Endothelial cell of umbilical vein (primary cell): ENCODE measurements at regions not wholly inside any gene's neighbourhood (a gene's known extent, or its start where the extent isn't known, plus 50 kb on each side); places are given as distances from the start of the nearest gene placed in this dataset.

ENCODE experiments used
- BruUV-seq: library from RNA; stranded (reverse); fragments of 400-500 nt; replicated peaks from 2 replicates; lab custom pipeline; 2021; lab: Mats Ljungman, UMichigan
- CTCF ChIA-PET: fragments of 300-600, 350-600 bp; sonication (Branson Sonifier 250); formaldehyde crosslinking; loops from one replicate; lab custom pipeline; 2021; ENCODE audit warnings: antibody characterized with exemption, inconsistent platforms; lab: Charles Lee
- POLR2A ChIA-PET: fragments of 300-600, 350-600 bp; sonication (Branson Sonifier 250); formaldehyde crosslinking; loops from one replicate; lab custom pipeline; 2021; ENCODE audit warnings: antibody characterized with exemption, inconsistent platforms; lab: Charles Lee
- DNase-seq: peaks from one replicate; pipeline ENCODE4 v3.0.0-alpha.2; 2011; ENCODE audit warnings: low read depth, low spot score
- FAIRE-seq: peaks from 2 replicates; lab custom pipeline; 2011; peaks lifted over from hg19 to GRCh38; lab: Jason Lieb, UNC
- H2AFZ ChIP-seq: 2 replicates; pipeline ENCODE4 v1.6.0; 2012; ENCODE audit warnings: low read depth, low read length, control low read depth, inconsistent platforms
- H3K27ac ChIP-seq: 2 replicates; pipeline ENCODE4 v1.5.1; 2011; ENCODE audit warnings: low read depth, mild to moderate bottlenecking, control low read depth, low read length, moderate library complexity; ENCODE audit not compliant: insufficient read depth
- H3K27me3 ChIP-seq, 2 experiments: 2 replicates each; pipeline versions ENCODE4 v1.6.0 to v1.6.1; 2011; ENCODE audit warnings: low read length in 2 of 2, mixed read lengths in 1 of 2; ENCODE audit not compliant: control insufficient read depth in 2 of 2, insufficient read depth in 2 of 2
- H3K36me3 ChIP-seq, 2 experiments: 2 replicates in 1 of 2; 3 replicates in 1 of 2; pipeline ENCODE4 v1.5.1; 2011; ENCODE audit warnings: low read length in 2 of 2, mild to moderate bottlenecking in 1 of 2, moderate library complexity in 1 of 2; ENCODE audit not compliant: control insufficient read depth in 2 of 2, insufficient read depth in 2 of 2; ENCODE audit errors: extremely low read depth in 1 of 2
- H3K4me1 ChIP-seq: 3 replicates; pipeline ENCODE4 v1.5.1; 2011; ENCODE audit warnings: mild to moderate bottlenecking, low read length; ENCODE audit not compliant: control insufficient read depth, insufficient read depth; ENCODE audit errors: extremely low read depth
- H3K4me2 ChIP-seq: 2 replicates; pipeline ENCODE4 v1.6.1; 2011; ENCODE audit warnings: low read length, control low read depth, mixed read lengths; ENCODE audit not compliant: insufficient read depth
- H3K4me3 ChIP-seq, 3 experiments: fragments of 200-600 bp in 1 of 3; sonication (generic), shearing (Covaris generic) in 1 of 3; replicated peaks in 1 of 3; 2 replicates each; pipeline ENCODE4 v1.5.1; 2011 to 2016; ENCODE audit warnings: control low read depth in 3 of 3, low read length in 3 of 3, mild to moderate bottlenecking in 2 of 3, inconsistent platforms in 1 of 3, low read depth in 1 of 3, moderate library complexity in 1 of 3; ENCODE audit not compliant: insufficient read depth in 1 of 3
- H3K79me2 ChIP-seq: 2 replicates; pipeline ENCODE4 v1.6.0; 2012; ENCODE audit warnings: low read length, inconsistent platforms; ENCODE audit not compliant: control insufficient read depth, insufficient read depth
- H3K9ac ChIP-seq: replicated peaks from 2 replicates; pipeline ENCODE3; 2011; ENCODE audit warnings: low read length, control low read depth; ENCODE audit not compliant: insufficient read depth; ENCODE audit errors: extremely low read depth
- H3K9me1 ChIP-seq: replicated peaks from 3 replicates; pipeline ENCODE4 v1.6.0; 2011; ENCODE audit warnings: mild to moderate bottlenecking, low read length; ENCODE audit not compliant: control insufficient read depth, insufficient read depth; ENCODE audit errors: extremely low read depth
- H3K9me3 ChIP-seq: replicated peaks from 2 replicates; pipeline ENCODE4 v1.5.1; 2012; ENCODE audit warnings: low read length, inconsistent platforms; ENCODE audit not compliant: control insufficient read depth, insufficient read depth
- H4K20me1 ChIP-seq: replicated peaks from 2 replicates; pipeline ENCODE3; 2011; ENCODE audit warnings: mild to moderate bottlenecking, low read length; ENCODE audit not compliant: control insufficient read depth, insufficient read depth; ENCODE audit errors: extremely low read depth
- EZH2 ChIP-seq: IDR thresholded peaks from 2 replicates; pipeline ENCODE4 v1.6.1; 2012; ENCODE audit warnings: borderline replicate concordance, low read depth, mild to moderate bottlenecking, moderate library complexity, low read length, inconsistent platforms; ENCODE audit not compliant: severe bottlenecking
- FOS ChIP-seq: IDR thresholded peaks from 2 replicates; pipeline ENCODE4 v1.6.1; 2011; ENCODE audit warnings: mild to moderate bottlenecking, low read length, moderate library complexity, borderline replicate concordance; ENCODE audit not compliant: insufficient read depth
- GATA2 ChIP-seq: IDR thresholded peaks from 2 replicates; pipeline ENCODE4 v1.7.0; 2011; ENCODE audit warnings: low read depth, mild to moderate bottlenecking, moderate library complexity, mixed read lengths, low read length; ENCODE audit not compliant: insufficient read length, insufficient read depth
- JUN ChIP-seq: IDR thresholded peaks from 2 replicates; pipeline ENCODE4 v1.6.1; 2011; ENCODE audit warnings: borderline replicate concordance, low read depth; ENCODE audit not compliant: insufficient read length, insufficient read depth
- MYC ChIP-seq: IDR thresholded peaks from one replicate; pipeline ENCODE4 v1.6.1; 2011; ENCODE audit warnings: mild to moderate bottlenecking, low read depth, low read length
- POLR2A ChIP-seq: IDR thresholded peaks from 2 replicates; pipeline ENCODE4 v1.6.1; 2012; ENCODE audit warnings: low read depth, mild to moderate bottlenecking, control low read depth, low read length
- POLR2AphosphoS5 ChIP-seq: IDR thresholded peaks from 2 replicates; pipeline ENCODE4 v1.6.1; 2012; ENCODE audit warnings: low read depth, mild to moderate bottlenecking, control low read depth, low read length, moderate library complexity; ENCODE audit not compliant: insufficient read depth
- dilution Hi-C: fragments of 300-500 bp; cut with MboI; formaldehyde crosslinking; loops from one replicate; pipeline ENCODE4 v1.15.0; 2019; ENCODE audit warnings: low sequenced_read_pairs; ENCODE audit not compliant: extremely low pct_ligation_motif_present
- intact Hi-C: fragments of 100-400 bp; cut with micrococcal nuclease; formaldehyde crosslinking; loops from one replicate; pipeline ENCODE4 v1.10.0; 2022
- TF ChIP-seq, protein P1 (sequence below): IDR thresholded peaks from 2 replicates; pipeline ENCODE4 v1.6.1; 2011; ENCODE audit not compliant: insufficient read depth, insufficient read length
- TF ChIP-seq, protein P2 (sequence below), 2 donors: IDR thresholded peaks; 1 replicate in 1 of 2; 2 replicates in 1 of 2; pipeline ENCODE4 v1.5.1; 2011; ENCODE audit warnings: low read length in 2 of 2, mild to moderate bottlenecking in 2 of 2, moderate library complexity in 2 of 2, control low read depth in 1 of 2, inconsistent platforms in 1 of 2, low read depth in 1 of 2; ENCODE audit not compliant: insufficient read depth in 1 of 2; ENCODE audit errors: extremely low read depth in 1 of 2

- intact Hi-C loops (no loop called here), dilution Hi-C loops (no loop called here)
- H3K9me1 ChIP-seq = no peaks in the 10 kb centered on the region
- no peaks in the 10 kb centered on the region for H3K9me3 ChIP-seq
- FAIRE-seq = no peak
- ChIA-PET POLR2A (no interaction called here), CTCF (no interaction called here)
- no peak for TF ChIP-seq POLR2A
- no peak for TF ChIP-seq JUN
- TF ChIP-seq GATA2 = no peak
- TF ChIP-seq POLR2AphosphoS5 = no peak
- TF ChIP-seq, protein P1, sequence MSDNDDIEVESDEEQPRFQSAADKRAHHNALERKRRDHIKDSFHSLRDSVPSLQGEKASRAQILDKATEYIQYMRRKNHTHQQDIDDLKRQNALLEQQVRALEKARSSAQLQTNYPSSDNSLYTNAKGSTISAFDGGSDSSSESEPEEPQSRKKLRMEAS = no peak
- TF ChIP-seq EZH2 = no peak
- TF ChIP-seq, protein P2, sequence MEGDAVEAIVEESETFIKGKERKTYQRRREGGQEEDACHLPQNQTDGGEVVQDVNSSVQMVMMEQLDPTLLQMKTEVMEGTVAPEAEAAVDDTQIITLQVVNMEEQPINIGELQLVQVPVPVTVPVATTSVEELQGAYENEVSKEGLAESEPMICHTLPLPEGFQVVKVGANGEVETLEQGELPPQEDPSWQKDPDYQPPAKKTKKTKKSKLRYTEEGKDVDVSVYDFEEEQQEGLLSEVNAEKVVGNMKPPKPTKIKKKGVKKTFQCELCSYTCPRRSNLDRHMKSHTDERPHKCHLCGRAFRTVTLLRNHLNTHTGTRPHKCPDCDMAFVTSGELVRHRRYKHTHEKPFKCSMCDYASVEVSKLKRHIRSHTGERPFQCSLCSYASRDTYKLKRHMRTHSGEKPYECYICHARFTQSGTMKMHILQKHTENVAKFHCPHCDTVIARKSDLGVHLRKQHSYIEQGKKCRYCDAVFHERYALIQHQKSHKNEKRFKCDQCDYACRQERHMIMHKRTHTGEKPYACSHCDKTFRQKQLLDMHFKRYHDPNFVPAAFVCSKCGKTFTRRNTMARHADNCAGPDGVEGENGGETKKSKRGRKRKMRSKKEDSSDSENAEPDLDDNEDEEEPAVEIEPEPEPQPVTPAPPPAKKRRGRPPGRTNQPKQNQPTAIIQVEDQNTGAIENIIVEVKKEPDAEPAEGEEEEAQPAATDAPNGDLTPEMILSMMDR (IDR thresholded peaks at IDR 0.05; ENCODE audit: extremely low read depth in 1 of 2, insufficient read depth in 1 of 2, low read depth in 1 of 2, low read length in 2 of 2) = no peak
- no peak for TF ChIP-seq MYC
- TF ChIP-seq FOS = no peak
- H3K4me3 ChIP-seq = no peak overlapping the region
- no peaks in the 10 kb centered on the region for H4K20me1 ChIP-seq
- no peak for DNase-seq
- no peak overlapping the region for H3K9ac ChIP-seq
- H3K79me2 ChIP-seq = no peaks in the 10 kb centered on the region
- no peaks in the 10 kb centered on the region for H3K27me3 ChIP-seq
- H3K4me1 ChIP-seq = no peaks in the 10 kb centered on the region
- no TSS peak for BruUV-seq
- H3K36me3 ChIP-seq = no peaks in the 10 kb centered on the region
- H3K27ac ChIP-seq = no peak overlapping the region
- H3K4me2 ChIP-seq = no peak overlapping the region
- no peak overlapping the region for H2AFZ ChIP-seq
These were observed 388.4 kb downstream of the SHANK2 start for GRCh38 chr11:70863993-70864392.
